ENCODE measurements at regions not wholly inside any gene's neighbourhood (a gene's known extent, or its start where the extent isn't known, plus 50 kb on each side); places are given as distances from the start of the nearest gene placed in this dataset.
A peak's percentile ranks its signal among the peaks of the same experiment; 100 is the strongest.
"Not testable (repeated sequence)": the region's sequence is repeated elsewhere in the genome, so short reads cannot be mapped to it uniquely, and the experiment has no call there.

DNA sequence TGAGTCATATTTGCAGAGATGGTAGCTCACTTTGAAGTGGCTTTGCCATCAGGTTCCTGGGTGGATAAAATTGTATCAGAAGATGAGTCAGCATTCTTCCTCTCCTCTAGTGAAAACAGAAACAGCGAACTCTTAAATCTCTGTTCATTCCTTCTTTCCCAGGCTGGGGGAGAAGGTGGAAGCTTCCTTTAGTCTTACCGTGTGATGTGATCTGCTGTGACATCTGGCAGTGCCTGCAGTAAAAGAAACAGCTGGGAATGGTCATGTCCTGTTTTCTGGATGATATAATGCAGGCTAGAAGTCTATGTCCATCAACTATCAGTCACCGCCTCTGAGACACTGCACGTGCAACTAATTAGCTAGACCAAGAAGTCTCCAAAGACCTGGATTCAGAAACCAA, 171.6 kb downstream of the VAPA start:
- peak; percentile 17 for DNase-seq (ENCODE audit: low read depth)

DNA sequence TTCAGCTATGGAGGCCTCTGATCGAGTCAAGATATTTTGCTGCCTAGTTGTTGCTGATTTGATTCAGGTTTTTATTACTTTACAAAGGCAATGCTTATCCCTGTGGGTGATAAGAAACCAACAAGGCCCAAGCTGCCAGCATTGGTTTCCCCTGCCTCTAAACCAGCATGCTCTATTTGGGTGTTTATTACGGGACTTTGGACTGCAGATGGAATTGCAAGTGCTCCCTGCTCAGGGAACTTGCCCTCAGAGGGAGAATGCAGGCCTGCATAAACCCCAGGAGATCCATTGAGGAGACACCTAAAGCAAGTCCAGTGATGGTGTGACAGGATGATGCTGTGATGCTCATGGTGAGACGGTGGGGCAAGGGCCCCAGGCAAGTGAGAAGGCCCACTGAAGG, 172.1 kb downstream of the VAPA start:
- DNase-seq (ENCODE audit: low read depth) = no peak

DNA sequence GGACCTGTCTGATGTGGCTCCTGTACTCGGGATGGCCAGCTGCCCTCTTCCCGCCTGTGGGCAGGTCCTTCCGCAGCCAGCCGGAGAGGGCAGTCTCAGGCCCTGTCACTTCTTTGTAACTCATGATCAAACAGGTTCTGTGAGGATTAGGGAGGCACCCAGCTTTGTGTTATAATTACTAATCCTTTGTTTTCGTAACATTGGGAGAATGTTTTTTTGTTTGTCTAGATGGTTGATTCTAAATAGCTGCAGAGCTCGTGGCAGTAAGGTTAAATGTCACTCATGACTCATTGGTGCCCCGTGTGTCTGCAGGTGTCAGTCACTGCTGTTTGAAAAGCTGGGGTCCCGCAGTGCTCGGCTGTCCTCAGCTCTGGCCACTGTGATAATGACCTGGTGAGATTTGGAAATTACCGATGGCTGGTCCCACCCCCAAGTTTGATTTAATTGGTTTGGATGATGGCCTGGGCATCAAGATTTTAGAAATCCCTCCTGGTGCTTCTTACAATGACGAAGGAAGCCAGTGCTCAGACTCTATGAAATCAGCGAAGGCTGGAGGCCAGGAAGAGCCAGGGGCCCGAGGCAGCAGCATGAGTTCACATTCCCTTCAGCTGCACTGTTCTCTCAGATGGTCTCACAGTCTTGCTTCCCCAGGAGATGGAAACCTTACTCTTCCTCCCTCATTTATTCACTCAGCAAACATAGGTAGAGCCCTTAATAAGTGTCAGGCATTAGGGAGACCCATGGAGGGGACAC, 172.8 kb downstream of the VAPA start:
- DNase-seq (ENCODE audit: low read depth) = no peak

DNA sequence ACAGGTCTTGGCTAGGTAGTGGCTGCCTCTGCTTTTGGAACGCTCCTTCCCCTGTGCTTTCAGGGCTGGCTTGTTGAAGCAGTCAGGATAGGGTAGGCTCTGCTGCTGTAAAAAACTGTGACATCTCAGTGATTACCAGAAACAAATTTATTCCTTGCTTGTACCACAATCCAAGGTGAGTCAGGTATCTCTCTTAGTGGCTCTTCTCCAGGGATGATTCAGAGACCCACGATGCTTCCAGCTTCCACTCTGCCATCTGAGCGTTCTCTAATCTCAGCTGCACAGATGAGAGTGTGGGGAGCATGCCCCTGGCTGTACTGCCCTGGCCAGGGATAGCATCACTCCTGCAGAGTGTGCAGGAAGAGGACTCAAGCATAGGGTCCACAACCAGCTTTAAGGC, 174.9 kb downstream of the VAPA start:
- DNase-seq (ENCODE audit: low read depth) = no peak

DNA sequence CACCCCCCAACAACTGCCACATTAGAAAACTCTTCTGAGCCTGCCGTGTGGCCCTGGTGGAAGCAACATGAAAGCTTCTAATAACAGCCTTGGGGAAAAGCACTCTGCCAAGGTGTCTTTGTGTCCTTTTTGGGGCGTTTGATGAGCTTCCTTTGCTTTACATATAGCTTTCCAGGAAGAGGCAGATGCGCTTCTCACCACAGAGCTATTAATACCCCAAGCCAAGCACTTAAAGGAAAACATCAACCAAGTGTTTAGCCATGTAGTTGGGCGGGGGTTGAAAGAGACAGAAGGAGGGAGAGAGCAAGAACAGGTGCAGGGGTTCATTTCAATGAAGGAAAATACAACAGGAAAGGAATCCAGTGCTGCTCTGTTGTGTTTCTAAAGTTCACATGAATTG, 176.1 kb downstream of the VAPA start:
- DNase-seq (ENCODE audit: low read depth) = no peak

DNA sequence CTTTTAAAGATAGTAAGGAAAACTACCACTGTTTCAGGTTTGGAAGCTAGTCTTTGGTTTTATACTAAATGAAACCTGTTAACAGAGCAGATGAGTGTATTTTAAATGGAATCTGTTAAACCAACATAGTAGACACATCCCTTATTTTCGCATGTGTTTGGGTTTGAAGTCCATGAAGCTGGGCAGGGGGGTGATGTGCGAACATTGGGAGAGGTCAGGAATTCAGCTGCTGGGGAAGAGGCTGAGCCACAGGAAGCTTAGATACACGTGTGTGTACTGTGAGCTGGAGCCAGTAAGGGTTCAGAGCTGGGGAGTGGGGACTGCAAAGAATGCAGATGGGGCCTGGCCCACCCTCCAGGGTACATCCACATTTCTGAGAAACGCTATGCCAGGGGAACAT, 176.9 kb downstream of the VAPA start:
- no peak for DNase-seq (ENCODE audit: low read depth)

DNA sequence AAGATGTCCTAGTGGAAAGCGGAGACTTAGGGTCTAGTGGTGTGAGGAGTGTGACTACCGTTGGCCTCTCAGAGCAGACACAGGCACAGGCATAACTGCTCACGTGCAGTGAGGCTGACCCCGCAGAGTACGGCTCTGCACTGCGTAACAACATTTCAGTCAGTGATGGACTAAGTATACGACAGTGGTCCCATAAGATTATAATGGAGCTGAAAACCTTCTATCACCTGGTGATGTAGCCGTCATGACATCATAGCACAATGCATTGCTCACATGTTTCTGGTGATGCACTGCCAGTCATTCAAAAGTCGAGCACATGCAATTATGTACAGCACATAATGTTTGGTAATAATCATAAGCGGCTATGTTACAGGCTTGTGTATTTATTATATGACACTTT, 179.6 kb downstream of the VAPA start:
- DNase-seq (ENCODE audit: low read depth) = no peak

DNA sequence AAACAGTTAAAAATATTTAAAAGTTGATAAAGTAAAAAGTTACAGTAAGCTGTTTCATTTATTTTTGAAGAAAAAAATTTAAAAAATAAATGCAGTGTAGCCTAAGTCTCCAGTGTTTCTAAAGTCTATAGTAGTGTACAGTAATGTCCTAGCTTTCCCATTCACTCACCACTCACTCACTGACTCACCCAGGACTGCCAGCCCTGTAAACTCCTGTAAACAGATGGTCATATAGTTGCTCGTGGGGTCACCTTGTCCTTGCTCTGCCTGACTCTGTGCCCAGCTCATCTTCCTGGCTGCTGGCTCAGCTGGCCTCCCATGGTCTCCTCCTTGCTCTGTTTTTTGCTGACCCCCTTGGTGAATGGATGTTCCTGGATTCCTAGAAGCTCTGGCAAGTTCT, 180.3 kb downstream of the VAPA start:
- DNase-seq (ENCODE audit: low read depth) = peak; percentile 68

DNA sequence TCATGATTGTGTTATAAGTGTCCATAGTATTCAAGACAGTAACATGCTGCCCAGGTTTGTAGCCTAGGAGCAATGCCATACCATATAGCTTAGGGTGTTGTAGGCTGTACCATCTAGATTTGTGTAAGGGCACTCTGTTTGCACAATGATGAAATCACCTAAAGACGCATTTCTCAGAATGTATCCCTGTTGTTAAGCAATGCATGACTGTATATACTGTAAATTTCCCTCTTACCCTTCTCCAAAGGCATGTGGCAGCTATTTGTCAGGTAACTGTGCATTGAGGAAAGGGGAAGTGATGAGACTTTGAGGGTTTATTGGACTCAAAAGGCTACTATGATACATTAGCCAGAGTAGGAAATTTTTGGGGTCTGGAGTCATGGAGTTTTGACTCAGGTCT, 180.8 kb downstream of the VAPA start:
- DNase-seq (ENCODE audit: low read depth) = peak; percentile 18

DNA sequence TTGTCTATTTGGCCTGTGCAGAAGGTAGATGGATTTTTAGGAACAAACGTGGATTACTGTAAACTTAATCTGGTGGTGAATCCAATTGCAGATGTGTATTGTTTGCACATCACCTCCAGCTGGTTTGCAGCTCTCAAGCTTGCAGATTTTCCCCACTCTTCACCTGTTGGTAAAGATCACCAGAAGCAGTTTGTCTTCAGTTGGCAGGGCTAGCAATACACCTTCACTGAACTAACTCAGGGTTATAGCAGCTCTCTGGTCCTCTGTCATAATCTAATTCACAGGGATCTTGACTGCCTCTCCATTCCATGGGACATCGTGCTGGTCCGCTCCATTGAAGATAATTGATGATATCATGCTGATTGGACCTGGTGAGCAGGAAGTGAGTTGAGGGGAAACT, 181.5 kb downstream of the VAPA start:
- DNase-seq (ENCODE audit: low read depth) = no peak

DNA sequence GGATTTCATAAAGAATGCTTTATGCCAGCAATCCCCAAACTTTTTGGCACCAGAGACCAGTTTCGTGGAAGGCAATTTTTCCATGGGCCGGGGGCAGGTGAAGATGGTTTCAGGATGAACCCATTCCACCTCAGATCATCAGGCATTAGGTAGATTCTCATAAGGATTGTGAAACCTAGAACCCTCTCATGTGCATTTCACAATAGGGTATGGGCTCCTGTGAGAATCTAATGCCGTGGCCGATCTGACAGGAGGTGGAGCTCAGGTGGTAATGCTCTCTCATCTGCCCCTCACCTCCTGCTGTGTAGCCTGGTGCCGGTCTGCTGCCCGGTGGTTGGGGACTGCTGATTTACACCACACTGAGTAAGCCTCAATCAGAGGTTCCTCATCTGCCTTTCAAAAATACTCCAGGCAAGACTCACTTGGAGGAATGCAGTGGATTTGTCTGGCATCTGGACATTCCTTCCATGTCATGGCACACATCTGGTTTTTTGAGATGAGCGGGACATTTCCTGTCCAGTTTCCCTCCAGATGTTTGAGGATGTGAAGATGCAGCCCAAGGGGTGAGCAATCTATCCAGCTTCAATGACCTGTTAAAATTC, 185.8 kb downstream of the VAPA start:
- peak; percentile 45 for DNase-seq (ENCODE audit: low read depth)

DNA sequence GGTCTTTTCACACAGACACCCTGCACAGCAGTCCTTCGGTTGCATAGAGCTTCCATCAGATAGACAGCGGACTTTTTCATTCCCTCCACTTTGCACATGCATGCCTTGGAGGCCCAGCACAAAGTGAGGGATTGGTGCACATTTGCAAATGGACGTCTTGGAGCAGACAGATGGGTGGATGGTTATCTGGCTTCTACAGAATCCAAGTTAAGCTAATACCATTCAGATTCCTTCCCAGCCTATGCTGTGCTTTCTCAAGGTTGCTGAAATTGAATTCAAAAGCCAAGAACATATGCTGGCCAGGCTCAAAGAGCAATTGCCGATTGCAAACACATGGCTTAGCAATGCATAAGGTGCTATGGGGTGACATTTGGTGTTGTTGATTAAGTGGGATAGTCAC, 186.4 kb downstream of the VAPA start:
- no peak for DNase-seq (ENCODE audit: low read depth)

DNA sequence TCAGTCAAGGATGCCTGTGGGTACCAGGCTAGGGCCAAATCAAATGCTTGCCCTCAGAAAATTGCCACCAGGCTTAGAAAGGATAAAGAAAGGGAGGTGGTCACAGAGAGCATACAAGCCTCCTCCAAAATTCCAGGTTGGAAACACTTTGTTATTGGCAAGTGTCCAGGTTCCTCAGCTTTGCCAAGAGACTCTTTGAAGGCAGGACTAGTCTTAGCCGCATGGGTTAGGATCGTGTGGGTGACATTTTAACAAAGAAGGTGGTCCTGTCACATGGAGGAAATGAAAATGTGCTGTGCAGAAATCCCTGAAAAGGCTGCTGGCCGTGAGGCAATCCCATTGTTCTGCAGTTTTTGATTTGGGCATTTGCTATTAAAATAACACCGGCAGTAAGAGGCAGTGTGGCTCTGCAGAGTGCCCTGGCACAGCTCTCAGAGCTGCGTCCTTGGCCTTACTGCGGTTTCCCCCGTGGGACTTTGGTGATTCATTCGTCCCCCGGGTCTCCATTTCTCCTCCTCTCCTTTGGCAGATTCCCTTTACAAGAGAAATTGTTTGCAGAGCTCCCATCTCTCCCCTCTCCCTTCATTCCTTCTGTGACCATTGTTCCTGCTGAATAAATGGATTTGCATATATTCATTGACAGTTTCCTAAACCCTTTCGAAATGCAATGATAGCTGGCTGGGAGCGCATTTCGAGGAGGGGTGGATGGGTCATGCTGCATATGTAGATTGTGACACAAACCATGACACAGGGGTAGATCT, 187.3 kb downstream of the VAPA start:
- DNase-seq (ENCODE audit: low read depth) = no peak

DNA sequence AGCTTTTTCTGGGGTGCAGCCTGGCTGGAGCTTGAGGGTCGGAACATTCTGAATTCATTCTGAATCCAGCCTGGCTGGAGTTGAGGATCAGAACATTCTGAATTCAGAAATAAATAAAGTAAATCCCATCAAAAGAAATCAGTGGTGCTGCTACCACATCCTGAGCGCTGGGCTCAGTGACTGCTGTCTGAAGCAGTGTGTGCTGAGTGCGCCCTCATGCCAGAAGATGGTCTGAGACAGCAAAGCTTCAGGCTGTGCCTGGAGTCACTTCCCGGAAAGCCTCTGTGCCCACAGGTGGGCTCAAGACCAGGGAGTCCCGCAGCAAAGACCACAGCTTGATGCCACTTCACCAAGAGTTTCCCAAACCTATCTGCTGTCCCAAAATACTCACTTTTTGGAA, 187.9 kb downstream of the VAPA start:
- DNase-seq (ENCODE audit: low read depth) = no peak

DNA sequence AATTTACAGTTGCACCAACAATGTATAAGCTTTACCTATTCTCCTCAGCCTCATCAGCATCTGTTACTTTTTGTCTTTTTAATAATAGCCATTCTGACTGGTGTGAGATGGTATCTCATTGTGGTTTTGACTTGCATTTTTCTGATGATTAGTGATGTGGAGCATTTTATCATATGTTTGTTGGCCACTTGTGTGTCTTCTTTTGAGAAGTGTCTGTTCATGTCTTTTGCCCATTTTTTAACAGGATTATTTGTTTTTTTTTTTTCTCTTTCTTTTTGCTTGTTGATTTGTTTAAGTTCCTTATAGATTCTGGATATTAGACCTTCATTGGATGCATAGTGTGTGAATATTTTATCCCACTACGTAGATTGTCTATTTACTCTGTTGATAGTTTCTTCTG, 191.3 kb downstream of the VAPA start:
- not testable (repeated sequence) for DNase-seq (ENCODE audit: low read depth)

DNA sequence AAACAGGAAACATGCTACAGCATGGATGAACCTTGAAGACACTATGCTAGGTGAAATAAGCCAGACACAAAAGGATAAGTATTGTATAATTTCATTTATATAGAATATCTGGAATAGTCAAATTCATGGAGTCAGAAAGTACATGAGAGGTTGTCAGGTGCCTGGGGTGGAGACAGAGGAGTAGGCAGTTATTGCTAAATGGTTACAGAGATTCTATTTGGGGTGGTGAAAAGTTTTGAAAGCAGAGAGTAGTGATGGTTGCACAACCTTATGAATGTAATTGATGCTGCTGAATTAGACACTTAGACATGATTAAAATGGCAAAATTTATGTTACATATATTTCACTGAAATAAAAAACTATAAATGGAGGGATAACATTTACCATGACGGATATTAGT, 197.4 kb downstream of the VAPA start:
- DNase-seq (ENCODE audit: low read depth) = no peak

DNA sequence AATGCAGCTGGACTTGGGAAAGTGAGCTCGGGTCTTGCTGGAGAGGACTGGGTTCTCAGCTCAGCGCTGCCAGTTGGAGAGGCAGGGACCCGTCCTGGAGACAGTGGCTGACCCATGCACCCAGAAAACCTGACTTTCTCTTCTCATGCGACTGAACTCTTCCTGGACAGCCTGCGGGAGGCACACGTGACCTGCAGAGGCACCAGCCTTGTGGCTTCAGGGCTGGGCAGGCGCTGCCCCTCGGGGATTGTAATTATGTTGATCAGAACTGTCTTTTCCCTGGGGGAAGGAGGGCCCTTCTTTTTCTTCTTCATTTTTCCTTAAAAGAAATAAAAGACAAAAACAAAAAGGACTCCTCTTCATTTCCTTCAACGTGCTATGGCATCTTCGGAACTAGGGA, 198.1 kb downstream of the VAPA start:
- no peak for DNase-seq (ENCODE audit: low read depth)

DNA sequence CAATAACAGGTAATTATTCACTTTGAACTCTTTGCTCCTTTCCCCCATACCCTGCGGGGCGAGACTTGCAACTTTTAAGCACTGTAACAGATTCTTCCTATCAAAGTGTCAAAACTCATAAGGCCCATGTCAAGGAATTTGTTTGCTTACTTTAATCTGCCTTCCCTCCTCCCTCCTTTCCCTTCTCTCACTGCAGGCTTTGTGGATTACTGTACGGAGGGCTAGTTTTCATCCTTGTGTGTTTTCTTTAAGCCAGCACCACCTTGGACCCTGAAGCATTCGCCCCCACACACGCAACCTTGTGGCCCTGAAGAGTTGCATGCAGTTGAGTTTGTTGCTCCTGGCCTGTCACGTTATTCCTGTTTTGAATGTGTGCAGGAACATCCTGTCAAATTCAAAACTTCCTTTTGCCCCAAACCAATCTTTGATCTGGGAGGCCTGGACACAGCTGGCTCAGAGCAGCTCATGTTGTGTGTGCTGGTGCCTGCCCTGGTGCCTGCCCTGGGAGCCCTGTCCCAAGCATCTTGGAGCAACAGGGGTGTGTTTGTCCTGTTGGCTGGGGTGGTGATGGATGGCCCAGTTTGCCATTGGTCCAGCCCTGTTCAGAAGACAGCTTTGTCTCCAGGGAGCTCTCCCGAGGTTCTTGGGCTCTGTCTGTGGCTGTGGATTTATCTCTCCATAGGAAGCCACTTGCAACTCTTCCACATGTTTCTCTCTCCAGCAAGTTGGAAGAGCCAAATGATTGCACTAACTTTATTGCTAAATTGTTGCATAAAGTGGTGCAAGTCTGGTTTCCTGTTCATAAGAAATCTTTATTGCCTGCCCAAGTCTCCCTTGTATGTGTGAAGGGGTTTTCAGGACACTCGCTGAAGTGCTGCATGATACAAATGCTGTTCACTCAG, 199.6 kb downstream of the VAPA start:
- peak; percentile 64 for DNase-seq (ENCODE audit: low read depth)

DNA sequence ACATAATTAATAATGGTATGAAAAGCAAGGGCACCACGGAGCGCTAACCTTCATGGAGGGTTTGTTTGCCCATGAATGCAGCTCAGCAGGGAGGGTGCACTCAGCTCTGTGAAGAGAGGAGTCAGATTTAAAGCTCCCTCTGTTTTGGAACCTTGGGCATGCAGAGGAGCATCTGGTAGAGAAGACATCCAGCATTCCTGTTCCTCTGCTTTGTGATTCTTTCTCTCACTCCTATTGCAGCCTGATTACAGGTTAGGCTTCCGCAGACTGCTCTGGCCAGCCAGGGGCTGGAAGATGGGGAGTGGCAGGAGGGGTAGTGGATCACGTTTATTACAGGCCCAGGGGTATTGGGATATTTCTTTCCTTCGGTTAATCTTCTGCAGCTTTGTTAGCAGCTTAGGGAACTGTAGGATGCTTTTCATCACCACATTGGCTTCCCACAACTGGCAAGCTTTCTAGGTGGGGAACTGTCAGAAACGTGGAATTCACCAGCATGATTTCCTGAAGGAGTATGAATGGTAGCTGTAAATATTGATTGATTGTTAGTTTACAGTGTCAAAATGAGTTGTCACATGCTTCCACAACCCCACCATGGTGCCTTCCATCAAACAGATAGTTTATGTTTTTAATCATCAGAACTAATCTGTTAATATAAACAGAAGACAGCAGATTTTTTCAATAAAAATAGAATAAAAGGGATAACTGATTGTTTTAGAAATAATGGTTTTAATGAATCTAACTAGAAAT, 201.1 kb downstream of the VAPA start:
- no peak for DNase-seq (ENCODE audit: low read depth)

DNA sequence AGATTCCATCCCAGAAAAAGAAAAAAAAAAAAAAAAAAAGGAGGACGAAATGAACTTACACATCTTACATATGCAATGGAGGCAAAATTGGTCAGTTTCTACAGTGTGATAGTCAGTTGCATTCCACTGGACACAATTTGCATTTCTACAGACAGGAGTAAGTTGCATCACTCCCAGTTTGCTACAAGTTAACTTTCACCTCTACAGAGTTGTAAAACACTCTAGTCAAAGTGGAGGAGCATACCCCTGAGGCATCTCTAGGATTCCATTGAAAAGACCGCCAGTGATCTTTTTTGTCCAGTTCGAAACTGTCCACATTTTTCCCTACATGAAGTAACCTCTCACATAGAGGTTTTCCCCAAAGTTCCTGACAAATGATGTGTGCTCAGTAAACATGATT, 202.8 kb downstream of the VAPA start:
- no peak for DNase-seq (ENCODE audit: low read depth)

DNA sequence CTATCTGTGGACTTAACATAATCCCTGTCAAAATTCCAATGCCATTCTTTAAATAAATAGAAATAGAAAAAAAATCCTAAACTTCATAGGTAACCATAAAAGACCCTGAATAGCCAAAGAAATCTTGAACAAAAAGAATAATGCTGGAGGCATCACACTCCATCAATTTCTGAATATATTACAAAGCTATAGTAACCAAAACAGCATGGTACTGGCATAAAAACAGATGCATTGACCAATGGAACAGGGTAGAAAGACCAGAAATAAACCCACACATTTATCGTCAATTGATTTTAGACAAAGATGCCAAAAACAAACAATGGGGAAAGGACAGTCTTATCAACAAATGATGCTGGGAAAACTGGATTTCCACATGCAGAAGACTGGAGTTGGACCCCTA, 205.7 kb downstream of the VAPA start:
- DNase-seq (ENCODE audit: low read depth) = no peak

DNA sequence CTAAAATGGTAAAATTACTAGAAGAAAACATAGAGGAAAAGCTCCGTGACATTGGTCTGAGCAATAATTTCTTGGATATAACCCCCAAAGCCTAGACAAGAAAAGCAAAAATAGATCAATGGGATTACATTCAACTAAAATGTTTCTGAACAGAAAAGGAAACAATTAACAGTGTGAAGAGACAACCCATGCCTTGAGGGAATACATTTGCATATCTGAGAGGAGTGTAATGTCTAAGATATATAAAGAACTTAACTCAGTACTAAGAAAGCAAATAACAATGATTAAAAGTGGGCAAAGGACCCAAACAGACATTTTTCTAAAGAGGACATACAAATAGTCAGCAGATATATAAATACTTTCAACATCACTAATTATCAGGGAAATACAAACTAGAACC, 206.2 kb downstream of the VAPA start:
- no peak for DNase-seq (ENCODE audit: low read depth)
